H9 (cell line): ENCODE measurements at regions not wholly inside any gene's neighbourhood (a gene's known extent, or its start where the extent isn't known, plus 50 kb on each side); places are given as distances from the start of the nearest gene placed in this dataset.

Source experiments
- DNase-seq: peaks from one replicate; pipeline ENCODE4 v3.0.0-alpha.2; 2017
- H2AFZ ChIP-seq: one replicate; pipeline ENCODE4 v1.6.1; 2013; ENCODE audit warnings: mild to moderate bottlenecking, low read length, control low read depth, moderate library complexity
- H2AK5ac ChIP-seq: 2 replicates; pipeline ENCODE4 v1.6.1; 2013; ENCODE audit warnings: low read length, control low read depth, mixed read lengths; ENCODE audit not compliant: insufficient read length
- H2BK120ac ChIP-seq: one replicate; pipeline ENCODE4 v1.6.1; 2013; ENCODE audit warnings: low read depth, mild to moderate bottlenecking, low read length, control low read depth, inconsistent platforms; ENCODE audit not compliant: poor library complexity, severe bottlenecking
- H2BK12ac ChIP-seq: 2 replicates; pipeline ENCODE4 v1.6.1; 2013; ENCODE audit warnings: low read length, control low read depth, mixed read lengths, low read depth; ENCODE audit not compliant: insufficient read length
- H2BK15ac ChIP-seq: 2 replicates; pipeline ENCODE4 v1.6.1; 2013; ENCODE audit warnings: low read depth, low read length, control low read depth
- H2BK20ac ChIP-seq: one replicate; pipeline ENCODE4 v1.6.1; 2013; ENCODE audit warnings: low read depth, mild to moderate bottlenecking, low read length, control low read depth, inconsistent platforms; ENCODE audit not compliant: poor library complexity, severe bottlenecking
- H2BK5ac ChIP-seq: 2 replicates; pipeline ENCODE4 v1.6.1; 2013; ENCODE audit warnings: low read length, control low read depth, mixed read lengths; ENCODE audit not compliant: insufficient read length
- H3K14ac ChIP-seq: 2 replicates; pipeline ENCODE4 v1.6.1; 2013; ENCODE audit warnings: low read length, control low read depth; ENCODE audit not compliant: insufficient read depth
- H3K18ac ChIP-seq: 2 replicates; pipeline ENCODE4 v1.6.1; 2013; ENCODE audit warnings: low read depth, mild to moderate bottlenecking, mixed read lengths, low read length, control low read depth; ENCODE audit not compliant: insufficient read length
- H3K23ac ChIP-seq: 2 replicates; pipeline ENCODE4 v1.6.1; 2013; ENCODE audit warnings: low read length, control low read depth, mixed read lengths, low read depth; ENCODE audit not compliant: insufficient read length
- H3K23me2 ChIP-seq: 2 replicates; pipeline ENCODE4 v1.6.1; 2013; ENCODE audit warnings: low read depth, mild to moderate bottlenecking, mixed read lengths, low read length, control low read depth; ENCODE audit not compliant: insufficient read length, poor library complexity, severe bottlenecking
- H3K27ac ChIP-seq: 2 replicates; pipeline ENCODE4 v1.5.1; 2013; ENCODE audit warnings: low read length, control low read depth, mixed read lengths, low read depth; ENCODE audit not compliant: insufficient read length
- H3K27me3 ChIP-seq: 2 replicates; pipeline ENCODE4 v1.6.1; 2013; ENCODE audit warnings: low read length, control low read depth, inconsistent platforms; ENCODE audit not compliant: insufficient read depth
- H3K4ac ChIP-seq: 2 replicates; pipeline ENCODE4 v1.6.1; 2013; ENCODE audit warnings: low read depth, mild to moderate bottlenecking, control low read depth, inconsistent platforms, low read length, moderate library complexity
- H3K4me1 ChIP-seq: 2 replicates; pipeline ENCODE4 v1.6.1; 2013; ENCODE audit warnings: low read length, control low read depth, inconsistent platforms; ENCODE audit not compliant: insufficient read depth
- H3K4me2 ChIP-seq: 2 replicates; pipeline ENCODE4 v1.6.1; 2013; ENCODE audit warnings: low read length, control low read depth, mixed read lengths; ENCODE audit not compliant: insufficient read length, insufficient read depth
- H3K56ac ChIP-seq: 2 replicates; pipeline ENCODE4 v1.6.1; 2013; ENCODE audit warnings: low read depth, mild to moderate bottlenecking, mixed read lengths, low read length, control low read depth; ENCODE audit not compliant: insufficient read length
- H3K79me1 ChIP-seq: 2 replicates; pipeline ENCODE4 v1.6.1; 2013; ENCODE audit warnings: low read depth, mild to moderate bottlenecking, moderate library complexity, low read length, control low read depth, inconsistent platforms; ENCODE audit not compliant: insufficient read depth, poor library complexity, severe bottlenecking
- H3K79me2 ChIP-seq: 2 replicates; pipeline ENCODE4 v1.6.1; 2013; ENCODE audit warnings: low read length, control low read depth, inconsistent platforms; ENCODE audit not compliant: insufficient read depth
- H3K9ac ChIP-seq: 2 replicates; pipeline ENCODE4 v1.6.1; 2013; ENCODE audit warnings: low read length, control low read depth, mixed read lengths; ENCODE audit not compliant: insufficient read length; ENCODE audit errors: extremely low read depth
- H3K9me3 ChIP-seq: one replicate; pipeline ENCODE4 v1.6.1; 2013; ENCODE audit warnings: low read depth, low read length, inconsistent platforms; ENCODE audit not compliant: control insufficient read depth
- H3T11ph ChIP-seq: one replicate; pipeline ENCODE4 v1.6.1; 2013; ENCODE audit warnings: mild to moderate bottlenecking, low read length, control low read depth, inconsistent platforms
- H4K20me1 ChIP-seq: one replicate; pipeline ENCODE4 v1.6.1; 2013; ENCODE audit not compliant: control insufficient read depth, insufficient read length, insufficient read depth
- H4K5ac ChIP-seq: 2 replicates; pipeline ENCODE4 v1.6.1; 2013; ENCODE audit warnings: low read depth, mild to moderate bottlenecking, mixed read lengths, low read length, control low read depth; ENCODE audit not compliant: insufficient read length
- H4K8ac ChIP-seq: replicated peaks from 2 replicates; pipeline ENCODE4 v1.6.1; 2013; ENCODE audit warnings: low read length, control low read depth, mixed read lengths, low read depth; ENCODE audit not compliant: insufficient read length
- H4K91ac ChIP-seq: 2 replicates; pipeline ENCODE4 v1.6.1; 2013; ENCODE audit warnings: low read depth, mild to moderate bottlenecking, moderate library complexity, mixed read lengths, low read length, control low read depth; ENCODE audit not compliant: insufficient read length
- H3K27ac Mint-ChIP-seq, 3 experiments: 2 replicates in 2 of 3; 3 replicates in 1 of 3; pipeline ENCODE4 v1.8.0; 2020 to 2021; ENCODE audit warnings: mixed read lengths in 3 of 3, mild to moderate bottlenecking in 1 of 3, moderate library complexity in 1 of 3
- H3K27me3 Mint-ChIP-seq: 2 replicates; pipeline ENCODE4 v1.8.0; 2021; ENCODE audit warnings: low read depth, mild to moderate bottlenecking, moderate library complexity, mixed read lengths
- H3K36me3 Mint-ChIP-seq, 3 experiments: 2 replicates in 2 of 3; 3 replicates in 1 of 3; pipeline ENCODE4 v1.8.0; 2020 to 2021; ENCODE audit warnings: low read depth in 3 of 3, mixed read lengths in 3 of 3; ENCODE audit not compliant: insufficient read depth in 1 of 3
- H3K4me1 Mint-ChIP-seq, 2 experiments: 2 replicates each; pipeline ENCODE4 v1.8.0; 2020; ENCODE audit warnings: mixed read lengths in 2 of 2
- H3K4me3 Mint-ChIP-seq, 2 experiments: 2 replicates in 1 of 2; 3 replicates in 1 of 2; pipeline ENCODE4 v1.8.0; 2020 to 2021; ENCODE audit warnings: mild to moderate bottlenecking in 2 of 2, mixed read lengths in 2 of 2, moderate library complexity in 1 of 2
- H3K9me3 Mint-ChIP-seq, 2 experiments: 2 replicates in 1 of 2; 3 replicates in 1 of 2; pipeline ENCODE4 v1.8.0; 2020; ENCODE audit warnings: mild to moderate bottlenecking in 2 of 2, mixed read lengths in 2 of 2, moderate library complexity in 1 of 2
- CTCF ChIP-seq: fragments of 200-600 bp; sonication (generic); conservative IDR thresholded peaks from 3 replicates; pipeline ENCODE4 v1.8.0; 2021; ENCODE audit warnings: antibody characterized with exemption, mild to moderate bottlenecking
- WGBS: extraction: QIAGEN DNeasy Blood & Tissue Kit; methylation state at CpG from one replicate; pipeline ENCODE4 v1.1.7; 2013; ENCODE audit warnings: missing lambda C conversion rate, low lambda C conversion rate, mixed read lengths; ENCODE audit not compliant: insufficient read length; ENCODE audit errors: extremely low coverage; 5-methylcytosine and 5-hydroxymethylcytosine counted together

GRCh38 chr3:153864793-153865192 is 256.4 kb upstream of the ARHGEF26 start:
- Mint-ChIP-seq H3K4me3 (no peak overlapping the region), H3K9me3 (peaks cover 3% of the 10 kb centered on the region in 2 experiments; a peak in 2 of 5 replicates)
- H3T11ph ChIP-seq, result no peak overlapping the region

More at GRCh38 chr3:153864793-153865192, 256.4 kb upstream of the ARHGEF26 start:
- H3K4ac ChIP-seq, result no peak overlapping the region
- no peaks in the 10 kb centered on the region for H3K79me1 ChIP-seq
- H3K18ac ChIP-seq, result no peak overlapping the region
- H3K14ac ChIP-seq, result no peak overlapping the region
- no CpG with 5 or more reads among the region's 2 CpGs for WGBS
- no peak overlapping the region for H2BK120ac ChIP-seq
- H3K56ac ChIP-seq, result no peak overlapping the region
- DNase-seq, result no peak
- H3K27me3 ChIP-seq, result no peaks in the 10 kb centered on the region
- no peak overlapping the region for H4K8ac ChIP-seq
- TF ChIP-seq CTCF, result no peak
- H3K79me2 ChIP-seq, result no peaks in the 10 kb centered on the region
- H3K4me2 ChIP-seq, result no peak overlapping the region
- no peak overlapping the region for H3K23ac ChIP-seq
- no peaks in the 10 kb centered on the region for H3K23me2 ChIP-seq
- peak overlapping the region in 2 of 3 experiments; percentile 11 to 40; a peak in 2 of 7 replicates for H3K27ac Mint-ChIP-seq
- no peak overlapping the region for H2AFZ ChIP-seq
- H4K5ac ChIP-seq, result no peak overlapping the region
- no peaks in the 10 kb centered on the region for H3K4me1 ChIP-seq
- no peak overlapping the region for H2BK15ac ChIP-seq
- no peak overlapping the region for H2BK5ac ChIP-seq
- no peak overlapping the region for H4K91ac ChIP-seq
- H3K4me1 Mint-ChIP-seq, result no peaks in the 10 kb centered on the region
- no peaks in the 10 kb centered on the region for H4K20me1 ChIP-seq
- no peaks in the 10 kb centered on the region for H3K9me3 ChIP-seq
- no peak overlapping the region for H3K9ac ChIP-seq
- H3K27me3 Mint-ChIP-seq, result no peaks in the 10 kb centered on the region
- no peak overlapping the region for H2AK5ac ChIP-seq
- no peak overlapping the region for H3K27ac ChIP-seq
- H2BK12ac ChIP-seq, result no peak overlapping the region
- no peak overlapping the region for H2BK20ac ChIP-seq
- no peaks in the 10 kb centered on the region for H3K36me3 Mint-ChIP-seq
